HCT116 (cell line): ENCODE measurements at regions not wholly inside any gene's neighbourhood (a gene's known extent, or its start where the extent isn't known, plus 50 kb on each side); places are given as distances from the start of the nearest gene placed in this dataset.

Experiments
- ATAC-seq: fragments of 200-7000 bp; cut with Tn5 transposase; 2 replicates; pipeline ENCODE4 v1.9.1; 2020; ENCODE audit warnings: mild to moderate bottlenecking, moderate library complexity
- BruUV-seq: library from RNA; stranded (reverse); fragments of 400-500 nt; replicated peaks from 2 replicates; lab custom pipeline; 2021; lab: Mats Ljungman, UMichigan
- CTCF ChIA-PET: fragments of 300-600 bp; sonication (Branson Sonifier 250); formaldehyde crosslinking; loops from one replicate; lab custom pipeline; 2021; ENCODE audit warnings: antibody characterized with exemption; lab: Charles Lee
- POLR2A ChIA-PET: fragments of 300-600, 350-600 bp; sonication (Branson Sonifier 250); formaldehyde crosslinking; loops from one replicate; lab custom pipeline; 2021; ENCODE audit warnings: antibody characterized with exemption; lab: Charles Lee
- RAD21 ChIA-PET, 2 experiments: fragments of 300-600 bp; sonication (Branson Sonifier 250); formaldehyde crosslinking; loops; one replicate each; lab custom pipeline; 2023; ENCODE audit warnings: low total read pairs in 2 of 2; ENCODE audit not compliant: uncharacterized antibody in 2 of 2, unreplicated experiment in 2 of 2, low non-redundant PET in 1 of 2; lab: Charles Lee
- DNase-seq: peaks from one replicate; pipeline ENCODE4 v3.0.0-alpha.2; 2010; ENCODE audit warnings: low read depth, low spot score
- H2AFZ ChIP-seq: fragments of 200-600 bp; shearing (Covaris generic), sonication (generic); 2 replicates; pipeline ENCODE4 v1.6.1; 2017; ENCODE audit warnings: low read depth, mixed run types, mixed read lengths, antibody characterized with exemption, low read length; ENCODE audit not compliant: poor library complexity, severe bottlenecking
- H3K27ac ChIP-seq: 2 replicates; pipeline ENCODE4 v1.5.1; 2012; ENCODE audit warnings: low read depth, low read length
- H3K27me3 ChIP-seq: fragments of 200-600 bp; sonication (generic); 2 replicates; pipeline ENCODE4 v1.6.1; 2016; ENCODE audit warnings: mixed run types, low read length, mixed read lengths; ENCODE audit not compliant: insufficient read depth
- H3K36me3 ChIP-seq, 2 experiments: fragments of 200-500 bp in 1 of 2; fragments of 200-600 bp in 1 of 2; sonication (Bioruptor generic) in 1 of 2; sonication (generic) in 1 of 2; 2 replicates each; pipeline versions ENCODE4 v1.5.1 to v1.6.1; 2014 to 2016; ENCODE audit warnings: low read length in 2 of 2, inconsistent platforms in 1 of 2, mixed read lengths in 1 of 2, mixed run types in 1 of 2; ENCODE audit not compliant: insufficient read depth in 2 of 2, control insufficient read depth in 1 of 2
- H3K4me1 ChIP-seq, 2 experiments: fragments of 200-600 bp in 1 of 2; sonication (generic) in 1 of 2; 2 replicates each; pipeline versions ENCODE4 v1.5.1 to v1.6.1; 2012 to 2017; ENCODE audit warnings: low read length in 2 of 2, inconsistent platforms in 1 of 2, mild to moderate bottlenecking in 1 of 2, mixed read lengths in 1 of 2, mixed run types in 1 of 2, moderate library complexity in 1 of 2; ENCODE audit not compliant: insufficient read depth in 2 of 2, control insufficient read depth in 1 of 2
- H3K4me2 ChIP-seq: fragments of 200-600 bp; sonication (generic); 2 replicates; pipeline ENCODE4 v1.6.1; 2017; ENCODE audit warnings: mixed run types, low read length, mixed read lengths
- H3K4me3 ChIP-seq, 2 experiments: fragments of 200-600 bp in 1 of 2; sonication (generic) in 1 of 2; replicated peaks in 1 of 2; 2 replicates each; pipeline ENCODE4 v1.5.1; 2011 to 2016; ENCODE audit warnings: low read length in 2 of 2, control low read depth in 1 of 2, low read depth in 1 of 2, mild to moderate bottlenecking in 1 of 2, mixed read lengths in 1 of 2, mixed run types in 1 of 2
- H3K79me2 ChIP-seq: fragments of 200-600 bp; sonication (generic); 2 replicates; pipeline ENCODE4 v1.6.1; 2017; ENCODE audit warnings: mild to moderate bottlenecking, mixed run types, low read length, moderate library complexity, mixed read lengths; ENCODE audit not compliant: insufficient read depth
- H3K9ac ChIP-seq: fragments of 200-600 bp; sonication (generic); 2 replicates; pipeline ENCODE4 v1.6.1; 2016; ENCODE audit warnings: low read length, mixed read lengths
- H3K9me2 ChIP-seq: fragments of 200-600 bp; sonication (generic), shearing (Covaris generic); 2 replicates; pipeline ENCODE4 v1.6.1; 2017; ENCODE audit warnings: mixed run types, mild to moderate bottlenecking, moderate library complexity; ENCODE audit not compliant: insufficient read depth
- H3K9me3 ChIP-seq, 2 experiments: fragments of 200-500 bp in 1 of 2; fragments of 200-600 bp in 1 of 2; sonication (Bioruptor generic) in 1 of 2; sonication (generic) in 1 of 2; 2 replicates each; pipeline ENCODE4 v1.6.1; 2014 to 2017; ENCODE audit warnings: low read length in 2 of 2, mixed read lengths in 2 of 2, inconsistent platforms in 1 of 2, low read depth in 1 of 2, mild to moderate bottlenecking in 1 of 2, mixed run types in 1 of 2, moderate library complexity in 1 of 2; ENCODE audit not compliant: control insufficient read depth in 1 of 2, insufficient read depth in 1 of 2
- H4K20me1 ChIP-seq: fragments of 200-600 bp; sonication (generic), shearing (Covaris generic); 2 replicates; pipeline ENCODE4 v1.6.1; 2017; ENCODE audit warnings: mixed run types, mild to moderate bottlenecking, moderate library complexity; ENCODE audit not compliant: insufficient read depth
- CBX3 ChIP-seq: IDR thresholded peaks from 2 replicates; pipeline ENCODE4 v1.6.1; 2012; ENCODE audit warnings: low read depth
- CEBPB ChIP-seq: IDR thresholded peaks from 2 replicates; pipeline ENCODE4 v1.6.1; 2012; ENCODE audit warnings: low read depth
- CTCF ChIP-seq, 3 experiments: fragments of 200-600 bp in 1 of 3; sonication (generic) in 1 of 3; IDR thresholded peaks in 2 of 3; conservative IDR thresholded peaks in 1 of 3; 2 replicates each; pipeline ENCODE4 v1.5.1; 2012 to 2017; ENCODE audit warnings: low read depth in 2 of 3, low read length in 2 of 3, antibody characterized with exemption in 1 of 3, borderline replicate concordance in 1 of 3, control low read depth in 1 of 3, mild to moderate bottlenecking in 1 of 3, mixed read lengths in 1 of 3, mixed run types in 1 of 3, moderate library complexity in 1 of 3; ENCODE audit not compliant: insufficient read depth in 1 of 3
- EZH2 ChIP-seq: fragments of 200-600 bp; sonication (generic); IDR thresholded peaks from 2 replicates; pipeline ENCODE4 v1.6.1; 2017; ENCODE audit warnings: antibody characterized with exemption, mixed run types
- JUND ChIP-seq: IDR thresholded peaks from 2 replicates; pipeline ENCODE4 v1.6.1; 2012
- SP1 ChIP-seq: IDR thresholded peaks from 2 replicates; pipeline ENCODE4 v1.6.1; 2012; ENCODE audit warnings: low read depth
- ZFX ChIP-seq: fragments of 450-650 bp; IDR thresholded peaks from 2 replicates; pipeline ENCODE4 v1.6.1; 2017
- intact Hi-C: fragments of 100-400 bp; cut with micrococcal nuclease; formaldehyde crosslinking; loops from 2 replicates; pipeline ENCODE4 v1.10.0; 2022
- TF ChIP-seq, protein P1 (sequence below): IDR thresholded peaks from 2 replicates; pipeline ENCODE4 v1.6.1; 2012; ENCODE audit warnings: low read depth

- Histone ChIP-seq H3K4me3 (no peak overlapping the region), H3K36me3 (no peaks in the 10 kb centered on the region), H3K27ac (no peak overlapping the region), H3K27me3 (no peaks in the 10 kb centered on the region), H3K9ac (no peak overlapping the region), H3K9me3 (no peaks in the 10 kb centered on the region), H3K4me2 (no peak overlapping the region), H3K79me2 (no peaks in the 10 kb centered on the region), H3K4me1 (no peaks in the 10 kb centered on the region), H3K9me2 (no peaks in the 10 kb centered on the region), H2AFZ (no peak overlapping the region), H4K20me1 (no peaks in the 10 kb centered on the region)
- CTCF ChIA-PET, result no interaction called here
- RAD21 ChIA-PET, result no interaction called here
- TF ChIP-seq CTCF (IDR thresholded peaks at IDR 0.05 in 2 of 3, conservative IDR thresholded peaks at IDR 0.05 in 1 of 3; ENCODE audit: borderline replicate concordance in 1 of 3, insufficient read depth in 1 of 3, low read depth in 2 of 3, low read length in 2 of 3) (no peak), SP1 (no peak), JUND (no peak), ZFX (no peak), EZH2 (no peak), CEBPB (no peak), CBX3 (no peak)
- TF ChIP-seq, protein P1, sequence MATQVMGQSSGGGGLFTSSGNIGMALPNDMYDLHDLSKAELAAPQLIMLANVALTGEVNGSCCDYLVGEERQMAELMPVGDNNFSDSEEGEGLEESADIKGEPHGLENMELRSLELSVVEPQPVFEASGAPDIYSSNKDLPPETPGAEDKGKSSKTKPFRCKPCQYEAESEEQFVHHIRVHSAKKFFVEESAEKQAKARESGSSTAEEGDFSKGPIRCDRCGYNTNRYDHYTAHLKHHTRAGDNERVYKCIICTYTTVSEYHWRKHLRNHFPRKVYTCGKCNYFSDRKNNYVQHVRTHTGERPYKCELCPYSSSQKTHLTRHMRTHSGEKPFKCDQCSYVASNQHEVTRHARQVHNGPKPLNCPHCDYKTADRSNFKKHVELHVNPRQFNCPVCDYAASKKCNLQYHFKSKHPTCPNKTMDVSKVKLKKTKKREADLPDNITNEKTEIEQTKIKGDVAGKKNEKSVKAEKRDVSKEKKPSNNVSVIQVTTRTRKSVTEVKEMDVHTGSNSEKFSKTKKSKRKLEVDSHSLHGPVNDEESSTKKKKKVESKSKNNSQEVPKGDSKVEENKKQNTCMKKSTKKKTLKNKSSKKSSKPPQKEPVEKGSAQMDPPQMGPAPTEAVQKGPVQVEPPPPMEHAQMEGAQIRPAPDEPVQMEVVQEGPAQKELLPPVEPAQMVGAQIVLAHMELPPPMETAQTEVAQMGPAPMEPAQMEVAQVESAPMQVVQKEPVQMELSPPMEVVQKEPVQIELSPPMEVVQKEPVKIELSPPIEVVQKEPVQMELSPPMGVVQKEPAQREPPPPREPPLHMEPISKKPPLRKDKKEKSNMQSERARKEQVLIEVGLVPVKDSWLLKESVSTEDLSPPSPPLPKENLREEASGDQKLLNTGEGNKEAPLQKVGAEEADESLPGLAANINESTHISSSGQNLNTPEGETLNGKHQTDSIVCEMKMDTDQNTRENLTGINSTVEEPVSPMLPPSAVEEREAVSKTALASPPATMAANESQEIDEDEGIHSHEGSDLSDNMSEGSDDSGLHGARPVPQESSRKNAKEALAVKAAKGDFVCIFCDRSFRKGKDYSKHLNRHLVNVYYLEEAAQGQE, result no peak
- DNase-seq (no peak), ATAC-seq (no peak)
- no TSS peak for BruUV-seq
- intact Hi-C loops, result no loop called here
- POLR2A ChIA-PET, result no interaction called here
Measured at GRCh38 chr12:30463636-30464035, 232.0 kb downstream of the IPO8 start.
